ENCODE measurements at regions not wholly inside any gene's neighbourhood (a gene's known extent, or its start where the extent isn't known, plus 50 kb on each side); places are given as distances from the start of the nearest gene placed in this dataset.

DNA sequence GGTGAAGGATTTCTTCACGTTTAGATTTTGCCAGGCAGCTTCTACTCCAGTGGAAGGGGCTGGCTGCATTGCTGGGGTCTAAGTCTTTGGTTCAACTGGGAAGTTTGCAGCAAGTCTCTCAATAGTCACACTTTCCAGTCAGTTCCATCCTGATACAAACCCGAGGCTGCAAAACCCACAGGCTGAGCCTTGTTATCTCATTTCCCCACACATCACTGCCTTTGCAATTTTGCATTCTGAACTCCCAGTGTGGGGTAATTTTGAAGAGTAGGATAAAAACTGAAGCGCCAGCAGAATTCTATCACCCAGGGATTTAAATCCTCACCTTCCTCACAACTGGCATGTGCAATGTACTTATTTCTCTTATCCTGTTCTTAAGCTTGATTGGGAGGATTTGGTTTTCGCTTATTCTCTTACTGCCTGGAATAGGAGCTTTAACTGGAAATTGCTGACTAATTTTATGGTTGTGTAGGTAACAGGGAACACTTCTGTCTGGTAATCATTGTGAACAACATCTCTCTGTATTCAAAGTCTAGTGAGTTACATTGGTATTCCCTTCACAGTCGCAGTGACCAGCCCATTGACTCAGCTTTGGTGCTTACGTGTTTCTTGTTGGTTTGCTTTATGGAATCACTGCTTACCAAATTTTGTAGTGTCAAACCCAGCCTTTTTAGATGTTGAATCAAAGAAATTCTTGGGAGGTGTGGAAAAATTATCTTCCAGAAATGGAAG is 142.0 kb upstream of the TOPAZ1 start:
- Histone ChIP-seq H3K27ac (no peak overlapping the region), H3K4me3 (no peak overlapping the region), H3K9me3 (no peaks in the 10 kb centered on the region), H3K27me3 (ENCODE audit: low read depth) (peaks cover 13% of the 10 kb centered on the region), H3K4me1 (no peaks in the 10 kb centered on the region), H3K36me3 (no peaks in the 10 kb centered on the region)
- intact Hi-C loops (cut with DNase I) = no loop called here
- TF ChIP-seq, protein P1, sequence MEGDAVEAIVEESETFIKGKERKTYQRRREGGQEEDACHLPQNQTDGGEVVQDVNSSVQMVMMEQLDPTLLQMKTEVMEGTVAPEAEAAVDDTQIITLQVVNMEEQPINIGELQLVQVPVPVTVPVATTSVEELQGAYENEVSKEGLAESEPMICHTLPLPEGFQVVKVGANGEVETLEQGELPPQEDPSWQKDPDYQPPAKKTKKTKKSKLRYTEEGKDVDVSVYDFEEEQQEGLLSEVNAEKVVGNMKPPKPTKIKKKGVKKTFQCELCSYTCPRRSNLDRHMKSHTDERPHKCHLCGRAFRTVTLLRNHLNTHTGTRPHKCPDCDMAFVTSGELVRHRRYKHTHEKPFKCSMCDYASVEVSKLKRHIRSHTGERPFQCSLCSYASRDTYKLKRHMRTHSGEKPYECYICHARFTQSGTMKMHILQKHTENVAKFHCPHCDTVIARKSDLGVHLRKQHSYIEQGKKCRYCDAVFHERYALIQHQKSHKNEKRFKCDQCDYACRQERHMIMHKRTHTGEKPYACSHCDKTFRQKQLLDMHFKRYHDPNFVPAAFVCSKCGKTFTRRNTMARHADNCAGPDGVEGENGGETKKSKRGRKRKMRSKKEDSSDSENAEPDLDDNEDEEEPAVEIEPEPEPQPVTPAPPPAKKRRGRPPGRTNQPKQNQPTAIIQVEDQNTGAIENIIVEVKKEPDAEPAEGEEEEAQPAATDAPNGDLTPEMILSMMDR (IDR thresholded peaks at IDR 0.05) = no peak
- ATAC-seq (no peak), DNase-seq (no peak)

DNA sequence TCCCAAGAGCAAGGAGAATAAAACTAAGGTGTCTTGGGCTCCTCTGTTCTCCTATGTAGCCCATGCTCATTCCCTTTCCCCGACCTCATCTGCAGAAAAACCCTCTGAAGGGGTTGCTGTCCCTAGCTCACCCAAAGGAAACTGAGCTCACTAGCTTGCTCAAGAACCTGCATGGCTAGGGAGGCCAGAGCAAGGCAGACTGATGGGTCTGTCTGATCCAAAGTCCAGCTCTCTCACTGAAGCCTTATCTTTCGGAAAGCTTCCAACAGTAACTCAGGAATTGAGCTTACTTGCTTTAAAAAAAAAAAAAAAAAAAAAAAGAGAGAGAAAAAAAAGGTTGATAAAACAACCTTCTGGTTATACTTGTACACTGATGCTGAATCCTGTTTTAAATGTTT is 141.4 kb upstream of the TOPAZ1 start:
- Histone ChIP-seq H3K4me3 (no peak overlapping the region), H3K27ac (no peak overlapping the region), H3K27me3 (ENCODE audit: low read depth) (peaks cover 13% of the 10 kb centered on the region), H3K4me1 (no peaks in the 10 kb centered on the region), H3K36me3 (no peaks in the 10 kb centered on the region), H3K9me3 (no peaks in the 10 kb centered on the region)
- TF ChIP-seq, protein P1 (IDR thresholded peaks at IDR 0.05) = no peak
- no peak for DNase-seq
- ATAC-seq = no peak
- intact Hi-C loops (cut with DNase I) = no loop called here

DNA sequence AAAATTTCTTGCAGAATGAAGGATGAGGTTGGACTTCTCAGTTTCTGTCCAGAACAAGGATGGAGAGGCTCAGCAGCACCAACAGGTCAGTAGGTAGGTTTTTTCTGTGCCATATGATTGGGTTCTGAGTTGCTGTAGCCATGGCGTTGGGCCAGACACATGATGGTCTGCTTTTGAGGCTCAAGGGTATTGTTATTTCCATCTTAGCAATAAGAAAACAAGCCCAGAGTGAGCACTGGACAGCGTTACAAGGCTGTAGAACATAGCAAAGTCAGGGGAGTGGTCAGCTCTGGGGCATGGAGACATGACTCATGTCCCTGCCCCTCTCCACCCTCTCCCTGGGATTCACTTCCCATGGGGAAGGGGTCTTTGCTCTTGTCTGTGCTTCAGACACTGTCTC is 137.6 kb upstream of the TOPAZ1 start:
- Histone ChIP-seq H3K27ac (no peak overlapping the region), H3K27me3 (ENCODE audit: low read depth) (peaks cover 13% of the 10 kb centered on the region), H3K4me1 (no peaks in the 10 kb centered on the region), H3K4me3 (no peak overlapping the region), H3K36me3 (no peaks in the 10 kb centered on the region), H3K9me3 (no peaks in the 10 kb centered on the region)
- no peak for ATAC-seq
- intact Hi-C loops (cut with DNase I) = no loop called here
- DNase-seq = no peak
- TF ChIP-seq, protein P1 (IDR thresholded peaks at IDR 0.05) = no peak

DNA sequence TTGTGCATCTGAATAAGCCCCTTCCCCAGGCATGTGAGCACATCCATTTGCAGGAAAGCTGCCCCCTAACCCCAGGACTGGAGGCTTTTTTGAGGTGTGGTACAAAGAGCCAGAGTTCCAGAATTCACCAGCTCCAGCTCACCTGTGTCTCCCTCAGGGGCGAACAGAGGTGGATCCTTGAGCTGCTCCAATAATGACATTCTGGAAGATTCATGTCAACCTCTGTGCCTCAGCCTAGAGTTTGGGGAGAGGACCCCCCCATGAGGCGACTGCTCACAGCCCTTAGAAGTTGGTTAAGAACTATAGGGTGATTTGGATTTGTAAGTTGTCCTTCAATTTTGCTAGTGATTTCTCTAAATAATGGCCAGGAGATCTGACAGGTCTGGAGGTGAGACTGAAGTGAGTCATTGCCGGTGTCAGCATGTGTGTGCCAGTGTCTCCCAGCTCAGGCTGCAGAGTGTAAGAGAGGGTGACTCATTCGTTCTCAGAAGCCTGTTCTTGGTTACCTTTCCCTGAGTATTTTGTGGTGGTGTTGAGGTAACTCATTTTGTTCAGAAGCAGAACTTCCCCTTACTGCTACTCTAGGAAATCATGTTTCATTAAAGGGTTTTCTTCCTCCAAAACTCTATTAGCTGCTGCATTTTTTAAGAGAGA is 136.9 kb upstream of the TOPAZ1 start:
- no peak overlapping the region for H3K27ac ChIP-seq
- TF ChIP-seq, protein P1 (IDR thresholded peaks at IDR 0.05) = no peak
- H3K4me1 ChIP-seq = no peaks in the 10 kb centered on the region
- H3K9me3 ChIP-seq = no peaks in the 10 kb centered on the region
- peaks cover 13% of the 10 kb centered on the region for H3K27me3 ChIP-seq (ENCODE audit: low read depth)
- H3K4me3 ChIP-seq = no peak overlapping the region
- ATAC-seq = peak; percentile 71 to 91
- intact Hi-C loops (cut with DNase I) = no loop called here
- DNase-seq = no peak
- no peaks in the 10 kb centered on the region for H3K36me3 ChIP-seq

DNA sequence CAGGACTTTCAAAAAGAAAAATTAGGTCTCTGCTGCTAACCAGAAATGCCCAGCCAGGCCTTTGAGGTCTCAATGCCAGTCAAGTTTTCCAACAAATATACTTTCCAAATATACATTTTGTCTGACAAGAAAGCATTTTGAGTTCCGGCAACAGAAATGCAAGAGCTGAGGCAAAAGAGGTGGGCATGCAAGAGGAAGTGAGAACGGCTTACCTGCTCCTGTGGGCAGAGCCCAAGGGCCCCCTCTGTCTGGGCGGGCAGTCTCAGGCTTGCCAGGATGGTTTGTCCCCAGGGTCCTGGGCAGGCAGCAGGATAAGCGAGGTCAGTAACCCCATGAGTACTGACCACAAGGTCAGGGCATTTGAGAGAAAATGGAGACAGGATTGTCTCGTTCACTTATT is 136.1 kb upstream of the TOPAZ1 start:
- Histone ChIP-seq H3K27ac (no peak overlapping the region), H3K4me1 (no peaks in the 10 kb centered on the region), H3K27me3 (ENCODE audit: low read depth) (peaks cover 13% of the 10 kb centered on the region), H3K9me3 (no peaks in the 10 kb centered on the region), H3K36me3 (no peaks in the 10 kb centered on the region), H3K4me3 (no peak overlapping the region)
- intact Hi-C loops (cut with DNase I) = no loop called here
- TF ChIP-seq, protein P1 (IDR thresholded peaks at IDR 0.05) = no peak
- ATAC-seq = no peak
- DNase-seq = no peak

Data from lower lobe of right lung (tissue), 2 donors.